ENCODE measurements at regions not wholly inside any gene's neighbourhood (a gene's known extent, or its start where the extent isn't known, plus 50 kb on each side); places are given as distances from the start of the nearest gene placed in this dataset.

DNA sequence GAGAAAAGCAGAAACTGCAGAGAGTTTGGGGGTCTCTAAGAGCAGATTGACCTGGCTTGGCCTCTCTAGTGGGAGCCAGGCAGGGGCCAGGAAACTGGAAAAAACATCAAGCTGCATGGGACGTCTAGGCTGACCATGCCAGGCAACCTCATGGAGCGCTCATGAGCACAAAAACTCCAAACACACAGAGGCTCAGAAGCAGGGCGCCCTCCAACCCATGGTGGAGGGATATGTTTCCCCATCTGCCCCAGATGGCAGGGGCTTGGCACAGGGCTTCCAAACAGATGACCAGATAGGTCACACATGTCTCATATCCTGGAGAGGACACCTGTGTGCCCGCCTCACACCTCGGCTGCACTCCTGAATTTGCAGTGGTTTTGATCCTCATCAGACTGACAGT lies 879.0 kb downstream of the UQCRFS1 start:
- H4K20me1 ChIP-seq (ENCODE audit: control insufficient read depth, insufficient read depth) = no peaks in the 10 kb centered on the region
- BruUV-seq (replicated peaks) = no TSS peak
- SMC1A ChIA-PET (ENCODE audit: uncharacterized antibody, unreplicated experiment) = no interaction called here
- H3K36me3 ChIP-seq (ENCODE audit: control insufficient read depth in 2 of 2, insufficient read depth in 2 of 2, low read length in 1 of 2) = no peaks in the 10 kb centered on the region
- no peak for FAIRE-seq
- H3K79me2 ChIP-seq (ENCODE audit: control insufficient read depth, insufficient read depth, low read length) = no peaks in the 10 kb centered on the region
- WGBS (ENCODE audit: insufficient coverage, insufficient replicate concordance, low lambda C conversion rate, missing lambda C conversion rate) = 1% methylated on average over 5 of the region's 5 CpGs
- no peak for TF ChIP-seq ZNF384 (IDR thresholded peaks at IDR 0.05; ENCODE audit: borderline replicate concordance, low read depth, low read length)
- no peak for TF ChIP-seq ZNF207 (IDR thresholded peaks at IDR 0.05; ENCODE audit: borderline replicate concordance)
- TF ChIP-seq SMC3 (IDR thresholded peaks at IDR 0.05; ENCODE audit: borderline replicate concordance, low read length) = no peak
- TF ChIP-seq RB1 (IDR thresholded peaks at IDR 0.05; ENCODE audit: borderline replicate concordance) = no peak
- no peak for TF ChIP-seq SMAD1 (IDR thresholded peaks at IDR 0.05; ENCODE audit: low read depth, partially characterized antibody)
- TF ChIP-seq SRF (IDR thresholded peaks at IDR 0.05; ENCODE audit: low read depth in 2 of 2, low read length in 2 of 2) = no peak
- TF ChIP-seq HDGF (IDR thresholded peaks at IDR 0.05) = no peak
- no peak for TF ChIP-seq NBN (IDR thresholded peaks at IDR 0.05)
- TF ChIP-seq NR2C1 (IDR thresholded peaks at IDR 0.05) = no peak
- H3K4me1 ChIP-seq (ENCODE audit: control insufficient read depth, insufficient read depth, low read length) = no peaks in the 10 kb centered on the region
- no peaks in the 10 kb centered on the region for H3K27me3 ChIP-seq (replicated peaks in 1 of 2; ENCODE audit: control insufficient read depth in 2 of 2, insufficient read depth in 2 of 2, low read length in 1 of 2)
- H3K4me3 ChIP-seq = no peak overlapping the region
- no peak overlapping the region for H3K4me2 ChIP-seq (ENCODE audit: control insufficient read depth, insufficient read depth)
- CTCF ChIA-PET = interaction anchor here (1.3 to 1.8 kb wide), 2 partner anchors 8 to 10 kb away, joined by 3 read pairs; no protein-coding TSS in a partner anchor
- no peak overlapping the region for H3K9ac ChIP-seq (ENCODE audit: control insufficient read depth, insufficient read depth, low read length)
- no peak for DNase-seq (ENCODE audit: low read depth, low spot score)
- RAD21 ChIA-PET (ENCODE audit: unreplicated experiment) = no interaction called here
- H3K9me3 ChIP-seq (replicated peaks; ENCODE audit: control insufficient read depth, insufficient read depth, low read length) = no peaks in the 10 kb centered on the region; the same call in 2 of the 3 replicates
- intact Hi-C loops (cut with micrococcal nuclease; ENCODE audit: unreplicated experiment) (no loop called here), in situ Hi-C loops (cut with MboI) (no loop called here)
- H3K27ac ChIP-seq (ENCODE audit: control insufficient read depth, insufficient read depth) = no peak overlapping the region
- POLR2A ChIA-PET = no interaction called here
- ATAC-seq = no peak
- no peak overlapping the region for H2AFZ ChIP-seq (ENCODE audit: control insufficient read depth, low read depth, low read length)

DNA sequence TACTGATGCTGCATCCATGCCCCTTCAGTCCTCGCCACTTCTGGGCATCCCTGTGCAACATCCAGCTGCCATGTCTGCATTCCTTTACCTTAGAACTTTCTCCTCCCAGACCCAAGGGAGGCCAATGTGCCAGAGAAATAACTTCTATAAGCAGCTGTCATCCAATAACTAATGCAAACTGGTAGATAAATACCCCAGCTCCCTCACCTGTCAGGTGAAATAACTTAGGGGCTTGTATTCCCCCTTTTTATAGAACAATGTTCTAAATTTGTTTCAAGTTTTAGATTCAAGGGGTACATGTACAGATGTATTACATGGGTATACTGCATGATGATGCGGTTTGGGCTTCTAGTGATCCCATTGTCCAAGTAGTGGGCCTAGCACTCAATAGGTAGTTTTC lies 880.1 kb downstream of the UQCRFS1 start:
- H3K4me1 ChIP-seq (ENCODE audit: control insufficient read depth, insufficient read depth, low read length) = no peaks in the 10 kb centered on the region
- POLR2A ChIA-PET = no interaction called here
- no peak overlapping the region for H3K4me3 ChIP-seq
- H3K79me2 ChIP-seq (ENCODE audit: control insufficient read depth, insufficient read depth, low read length) = no peaks in the 10 kb centered on the region
- SMC1A ChIA-PET (ENCODE audit: uncharacterized antibody, unreplicated experiment) = no interaction called here
- H3K27ac ChIP-seq (ENCODE audit: control insufficient read depth, insufficient read depth) = no peak overlapping the region
- whole genome bisulfite sequencing (ENCODE audit: insufficient coverage, insufficient replicate concordance, low lambda C conversion rate, missing lambda C conversion rate) = 27% methylated on average over 2 of the region's 2 CpGs
- ATAC-seq (no peak), DNase-seq (ENCODE audit: low read depth, low spot score) (no peak), FAIRE-seq (no peak)
- no TSS peak for BruUV-seq (replicated peaks)
- no peaks in the 10 kb centered on the region for H3K36me3 ChIP-seq (ENCODE audit: control insufficient read depth in 2 of 2, insufficient read depth in 2 of 2, low read length in 1 of 2)
- RAD21 ChIA-PET (ENCODE audit: unreplicated experiment) = no interaction called here
- CTCF ChIA-PET = interaction anchor here (0.6 to 1.6 kb wide), 3 partner anchors 8 to 539 kb away, joined by 3 to 4 read pairs (median 3); no protein-coding TSS in a partner anchor
- H3K9me3 ChIP-seq (replicated peaks; ENCODE audit: control insufficient read depth, insufficient read depth, low read length) = no peaks in the 10 kb centered on the region; the same call in 2 of the 3 replicates
- no peak overlapping the region for H3K9ac ChIP-seq (ENCODE audit: control insufficient read depth, insufficient read depth, low read length)
- H3K4me2 ChIP-seq (ENCODE audit: control insufficient read depth, insufficient read depth) = no peak overlapping the region
- in situ Hi-C loops (cut with MboI) = no loop called here
- no peaks in the 10 kb centered on the region for H3K27me3 ChIP-seq (replicated peaks in 1 of 2; ENCODE audit: control insufficient read depth in 2 of 2, insufficient read depth in 2 of 2, low read length in 1 of 2)
- no peaks in the 10 kb centered on the region for H4K20me1 ChIP-seq (ENCODE audit: control insufficient read depth, insufficient read depth)
- H2AFZ ChIP-seq (ENCODE audit: control insufficient read depth, low read depth, low read length) = no peak overlapping the region
- intact Hi-C loops (cut with micrococcal nuclease; ENCODE audit: unreplicated experiment) = no loop called here
- TF ChIP-seq FOXM1 (IDR thresholded peaks at IDR 0.05; ENCODE audit: low read depth, low read length) (no peak), NFYA (IDR thresholded peaks at IDR 0.05; ENCODE audit: borderline replicate concordance, low read depth, low read length) (no peak), PAX8 (IDR thresholded peaks at IDR 0.05) (no peak), EED (IDR thresholded peaks at IDR 0.05; ENCODE audit: low read depth) (no peak), HDAC6 (IDR thresholded peaks at IDR 0.05; ENCODE audit: unreplicated experiment) (no peak), CHD4 (IDR thresholded peaks at IDR 0.05) (no peak)
- TF ChIP-seq, protein P1, sequence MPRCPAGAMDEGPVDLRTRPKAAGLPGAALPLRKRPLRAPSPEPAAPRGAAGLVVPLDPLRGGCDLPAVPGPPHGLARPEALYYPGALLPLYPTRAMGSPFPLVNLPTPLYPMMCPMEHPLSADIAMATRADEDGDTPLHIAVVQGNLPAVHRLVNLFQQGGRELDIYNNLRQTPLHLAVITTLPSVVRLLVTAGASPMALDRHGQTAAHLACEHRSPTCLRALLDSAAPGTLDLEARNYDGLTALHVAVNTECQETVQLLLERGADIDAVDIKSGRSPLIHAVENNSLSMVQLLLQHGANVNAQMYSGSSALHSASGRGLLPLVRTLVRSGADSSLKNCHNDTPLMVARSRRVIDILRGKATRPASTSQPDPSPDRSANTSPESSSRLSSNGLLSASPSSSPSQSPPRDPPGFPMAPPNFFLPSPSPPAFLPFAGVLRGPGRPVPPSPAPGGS (IDR thresholded peaks at IDR 0.05; ENCODE audit: borderline replicate concordance, insufficient read depth, low read depth, low read length, poor library complexity, severe bottlenecking) = no peak
- TF ChIP-seq, protein P2, sequence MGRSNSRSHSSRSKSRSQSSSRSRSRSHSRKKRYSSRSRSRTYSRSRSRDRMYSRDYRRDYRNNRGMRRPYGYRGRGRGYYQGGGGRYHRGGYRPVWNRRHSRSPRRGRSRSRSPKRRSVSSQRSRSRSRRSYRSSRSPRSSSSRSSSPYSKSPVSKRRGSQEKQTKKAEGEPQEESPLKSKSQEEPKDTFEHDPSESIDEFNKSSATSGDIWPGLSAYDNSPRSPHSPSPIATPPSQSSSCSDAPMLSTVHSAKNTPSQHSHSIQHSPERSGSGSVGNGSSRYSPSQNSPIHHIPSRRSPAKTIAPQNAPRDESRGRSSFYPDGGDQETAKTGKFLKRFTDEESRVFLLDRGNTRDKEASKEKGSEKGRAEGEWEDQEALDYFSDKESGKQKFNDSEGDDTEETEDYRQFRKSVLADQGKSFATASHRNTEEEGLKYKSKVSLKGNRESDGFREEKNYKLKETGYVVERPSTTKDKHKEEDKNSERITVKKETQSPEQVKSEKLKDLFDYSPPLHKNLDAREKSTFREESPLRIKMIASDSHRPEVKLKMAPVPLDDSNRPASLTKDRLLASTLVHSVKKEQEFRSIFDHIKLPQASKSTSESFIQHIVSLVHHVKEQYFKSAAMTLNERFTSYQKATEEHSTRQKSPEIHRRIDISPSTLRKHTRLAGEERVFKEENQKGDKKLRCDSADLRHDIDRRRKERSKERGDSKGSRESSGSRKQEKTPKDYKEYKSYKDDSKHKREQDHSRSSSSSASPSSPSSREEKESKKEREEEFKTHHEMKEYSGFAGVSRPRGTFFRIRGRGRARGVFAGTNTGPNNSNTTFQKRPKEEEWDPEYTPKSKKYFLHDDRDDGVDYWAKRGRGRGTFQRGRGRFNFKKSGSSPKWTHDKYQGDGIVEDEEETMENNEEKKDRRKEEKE (IDR thresholded peaks at IDR 0.05) = no peak
